Cardiac fibroblast (primary cell): ENCODE measurements at regions not wholly inside any gene's neighbourhood (a gene's known extent, or its start where the extent isn't known, plus 50 kb on each side); places are given as distances from the start of the nearest gene placed in this dataset.

Experiments
- DNase-seq, 2 donors: peaks; one replicate each; pipeline versions ENCODE4 v3.0.0 to v3.0.0-alpha.2; 2010; ENCODE audit warnings: low read depth in 2 of 2
- H3K4me3 ChIP-seq, 2 donors: replicated peaks in 1 of 2; 1 replicate in 1 of 2; 2 replicates in 1 of 2; pipeline ENCODE4 v1.5.1; 2011; ENCODE audit warnings: low read depth in 2 of 2, low read length in 2 of 2, mild to moderate bottlenecking in 2 of 2, moderate library complexity in 1 of 2
- CTCF ChIP-seq: IDR thresholded peaks from one replicate; pipeline ENCODE4 v1.5.1; 2011; ENCODE audit warnings: low read depth, mild to moderate bottlenecking, low read length, inconsistent platforms

- no peak for TF ChIP-seq CTCF
Measured at GRCh38 chr3:110858549-110858948, 213.1 kb upstream of the NECTIN3 start.

GRCh38 chr3:110859336-110859735 is 212.3 kb upstream of the NECTIN3 start:
- no peak overlapping the region for H3K4me3 ChIP-seq
- no peak for DNase-seq
- TF ChIP-seq CTCF, result no peak

More at GRCh38 chr3:110858549-110858948, 213.1 kb upstream of the NECTIN3 start:
- no peak for DNase-seq
- no peak overlapping the region for H3K4me3 ChIP-seq

- no peak overlapping the region for H3K4me3 ChIP-seq
- no peak for DNase-seq
- no peak for TF ChIP-seq CTCF
Measured at GRCh38 chr3:110859993-110860392, 211.6 kb upstream of the NECTIN3 start.

- no peak for DNase-seq
- no peak for TF ChIP-seq CTCF
- H3K4me3 ChIP-seq, result no peak overlapping the region
Measured at GRCh38 chr3:110865934-110866333, 205.7 kb upstream of the NECTIN3 start.

- no peak overlapping the region for H3K4me3 ChIP-seq
- no peak for DNase-seq
- TF ChIP-seq CTCF, result no peak
Measured at GRCh38 chr3:110868106-110868505, 203.5 kb upstream of the NECTIN3 start.

GRCh38 chr3:110869736-110870135 is 201.9 kb upstream of the NECTIN3 start:
- no peak for TF ChIP-seq CTCF

GRCh38 chr3:110871869-110872268 is 199.7 kb upstream of the NECTIN3 start:
- TF ChIP-seq CTCF, result no peak
- no peak for DNase-seq
- no peak overlapping the region for H3K4me3 ChIP-seq

More at GRCh38 chr3:110869736-110870135, 201.9 kb upstream of the NECTIN3 start:
- no peak for DNase-seq
- no peak overlapping the region for H3K4me3 ChIP-seq
